IPS DF 6.9 (cell line): ENCODE measurements at regions not wholly inside any gene's neighbourhood (a gene's known extent, or its start where the extent isn't known, plus 50 kb on each side); places are given as distances from the start of the nearest gene placed in this dataset.

Source experiments
- DNase-seq: peaks from one replicate; pipeline ENCODE4 v3.0.0-alpha.2; 2013; ENCODE audit warnings: low read depth, low spot score
- H3K27ac ChIP-seq: one replicate; pipeline ENCODE4 v1.5.1; 2013; ENCODE audit warnings: low read length, control low read depth
- H3K27me3 ChIP-seq: 2 replicates; pipeline ENCODE4 v1.6.1; 2013; ENCODE audit warnings: mild to moderate bottlenecking, low read length; ENCODE audit not compliant: control insufficient read depth, insufficient read depth
- H3K36me3 ChIP-seq: 2 replicates; pipeline ENCODE4 v1.6.1; 2013; ENCODE audit warnings: low read length; ENCODE audit not compliant: control insufficient read depth, insufficient read depth
- H3K4me1 ChIP-seq: 2 replicates; pipeline ENCODE4 v1.6.1; 2013; ENCODE audit warnings: low read length; ENCODE audit not compliant: control insufficient read depth, insufficient read depth
- H3K4me3 ChIP-seq: 2 replicates; pipeline ENCODE4 v1.5.1; 2013; ENCODE audit warnings: mild to moderate bottlenecking, low read length
- H3K9me3 ChIP-seq: 2 replicates; pipeline ENCODE4 v1.6.1; 2013; ENCODE audit warnings: low read length, inconsistent platforms; ENCODE audit not compliant: control insufficient read depth, insufficient read depth
- WGBS: extraction: QIAGEN DNeasy Blood & Tissue Kit; methylation state at CpG from one replicate; pipeline ENCODE4 v1.1.7; 2013; ENCODE audit warnings: mixed read lengths, missing lambda C conversion rate; ENCODE audit not compliant: insufficient read length, insufficient coverage; 5-methylcytosine and 5-hydroxymethylcytosine counted together

GRCh38 chr5:163373436-163374084 lies 63.8 kb upstream of the CCNG1 start:
- no peak overlapping the region for H3K27ac ChIP-seq
- H3K4me3 ChIP-seq: no peak overlapping the region
- H3K9me3 ChIP-seq: no peaks in the 10 kb centered on the region
- no CpG with 5 or more reads among the region's 2 CpGs for WGBS
- H3K36me3 ChIP-seq: no peaks in the 10 kb centered on the region
- no peaks in the 10 kb centered on the region for H3K27me3 ChIP-seq
- no peaks in the 10 kb centered on the region; the same call in 1 of the 2 replicates for H3K4me1 ChIP-seq
- no peak for DNase-seq

GRCh38 chr5:163377982-163378381 lies 59.4 kb upstream of the CCNG1 start:
- no peaks in the 10 kb centered on the region for H3K27me3 ChIP-seq
- no peak overlapping the region for H3K27ac ChIP-seq
- DNase-seq: no peak
- H3K4me1 ChIP-seq: no peaks in the 10 kb centered on the region; the same call in 1 of the 2 replicates
- H3K36me3 ChIP-seq: no peaks in the 10 kb centered on the region
- H3K9me3 ChIP-seq: no peaks in the 10 kb centered on the region
- H3K4me3 ChIP-seq: no peak overlapping the region
- WGBS: no CpG with 5 or more reads among the region's 6 CpGs

GRCh38 chr5:163379298-163380155 lies 57.9 kb upstream of the CCNG1 start:
- Histone ChIP-seq H3K27me3 (no peaks in the 10 kb centered on the region), H3K4me1 (no peaks in the 10 kb centered on the region), H3K4me3 (no peak overlapping the region), H3K27ac (no peak overlapping the region), H3K9me3 (no peaks in the 10 kb centered on the region), H3K36me3 (no peaks in the 10 kb centered on the region)
- no peak for DNase-seq
- WGBS: no CpG with 5 or more reads among the region's 7 CpGs

- H3K27ac ChIP-seq: no peak overlapping the region
- H3K27me3 ChIP-seq: no peaks in the 10 kb centered on the region
- no peaks in the 10 kb centered on the region for H3K36me3 ChIP-seq
- WGBS: no CpG with 5 or more reads among the region's 3 CpGs
- H3K9me3 ChIP-seq: no peaks in the 10 kb centered on the region
- no peak for DNase-seq
- no peak overlapping the region for H3K4me3 ChIP-seq
- H3K4me1 ChIP-seq: no peaks in the 10 kb centered on the region
Measured at GRCh38 chr5:163381832-163382231, 55.6 kb upstream of the CCNG1 start.

- DNase-seq: no peak
- WGBS: no CpG with 5 or more reads among the region's 3 CpGs
- no peaks in the 10 kb centered on the region for H3K4me1 ChIP-seq
- no peaks in the 10 kb centered on the region for H3K9me3 ChIP-seq
- H3K27ac ChIP-seq: no peak overlapping the region
- no peaks in the 10 kb centered on the region for H3K36me3 ChIP-seq
- H3K4me3 ChIP-seq: no peak overlapping the region
- H3K27me3 ChIP-seq: no peaks in the 10 kb centered on the region
Measured at GRCh38 chr5:163383754-163384153, 53.6 kb upstream of the CCNG1 start.

GRCh38 chr5:163384669-163385068 lies 52.7 kb upstream of the CCNG1 start:
- H3K4me3 ChIP-seq: no peak overlapping the region
- no CpG with 5 or more reads among the region's 4 CpGs for WGBS
- no peaks in the 10 kb centered on the region for H3K9me3 ChIP-seq
- no peaks in the 10 kb centered on the region for H3K27me3 ChIP-seq
- no peak for DNase-seq
- no peak overlapping the region for H3K27ac ChIP-seq
- no peaks in the 10 kb centered on the region for H3K36me3 ChIP-seq
- H3K4me1 ChIP-seq: no peaks in the 10 kb centered on the region

GRCh38 chr5:163385271-163385670 lies 52.1 kb upstream of the CCNG1 start:
- Histone ChIP-seq H3K27me3 (no peaks in the 10 kb centered on the region), H3K4me3 (no peak overlapping the region), H3K4me1 (no peaks in the 10 kb centered on the region), H3K36me3 (no peaks in the 10 kb centered on the region), H3K27ac (no peak overlapping the region), H3K9me3 (no peaks in the 10 kb centered on the region)
- DNase-seq: no peak
- WGBS: no CpG with 5 or more reads among the region's 5 CpGs

GRCh38 chr5:163385824-163386223 lies 51.6 kb upstream of the CCNG1 start:
- Histone ChIP-seq H3K27me3 (no peaks in the 10 kb centered on the region), H3K36me3 (no peaks in the 10 kb centered on the region), H3K9me3 (no peaks in the 10 kb centered on the region), H3K4me3 (no peak overlapping the region), H3K4me1 (no peaks in the 10 kb centered on the region), H3K27ac (no peak overlapping the region)
- no CpG with 5 or more reads among the region's 1 CpG for WGBS
- DNase-seq: no peak

- Histone ChIP-seq H3K9me3 (no peaks in the 10 kb centered on the region), H3K27ac (no peak overlapping the region), H3K4me3 (no peak overlapping the region), H3K27me3 (no peaks in the 10 kb centered on the region), H3K4me1 (no peaks in the 10 kb centered on the region), H3K36me3 (no peaks in the 10 kb centered on the region)
- no peak for DNase-seq
Measured at GRCh38 chr5:163386352-163386751, 51.0 kb upstream of the CCNG1 start.

- DNase-seq: no peak
- Histone ChIP-seq H3K27ac (no peak overlapping the region), H3K27me3 (no peaks in the 10 kb centered on the region), H3K4me1 (no peaks in the 10 kb centered on the region), H3K4me3 (no peak overlapping the region), H3K36me3 (no peaks in the 10 kb centered on the region), H3K9me3 (no peaks in the 10 kb centered on the region)
- 100% methylated on average over 1 of the region's 5 CpGs for WGBS
Measured at GRCh38 chr5:163387589-163388343, 49.6 kb upstream of the CCNG1 start.
